DND-41 (cell line): ENCODE measurements at regions not wholly inside any gene's neighbourhood (a gene's known extent, or its start where the extent isn't known, plus 50 kb on each side); places are given as distances from the start of the nearest gene placed in this dataset.

Experiments used
- EZH2 ChIP-seq: IDR thresholded peaks from 3 replicates; pipeline ENCODE4 v1.6.1; 2012; ENCODE audit warnings: borderline replicate concordance, low read depth, mild to moderate bottlenecking, moderate library complexity, low read length, inconsistent platforms; ENCODE audit not compliant: severe bottlenecking
- TF ChIP-seq, protein P1 (sequence below): IDR thresholded peaks from 2 replicates; pipeline ENCODE4 v1.5.1; 2012; ENCODE audit warnings: borderline replicate concordance, low read length, moderate library complexity, mild to moderate bottlenecking; ENCODE audit not compliant: poor library complexity, severe bottlenecking; ENCODE audit errors: extremely low read depth

DNA sequence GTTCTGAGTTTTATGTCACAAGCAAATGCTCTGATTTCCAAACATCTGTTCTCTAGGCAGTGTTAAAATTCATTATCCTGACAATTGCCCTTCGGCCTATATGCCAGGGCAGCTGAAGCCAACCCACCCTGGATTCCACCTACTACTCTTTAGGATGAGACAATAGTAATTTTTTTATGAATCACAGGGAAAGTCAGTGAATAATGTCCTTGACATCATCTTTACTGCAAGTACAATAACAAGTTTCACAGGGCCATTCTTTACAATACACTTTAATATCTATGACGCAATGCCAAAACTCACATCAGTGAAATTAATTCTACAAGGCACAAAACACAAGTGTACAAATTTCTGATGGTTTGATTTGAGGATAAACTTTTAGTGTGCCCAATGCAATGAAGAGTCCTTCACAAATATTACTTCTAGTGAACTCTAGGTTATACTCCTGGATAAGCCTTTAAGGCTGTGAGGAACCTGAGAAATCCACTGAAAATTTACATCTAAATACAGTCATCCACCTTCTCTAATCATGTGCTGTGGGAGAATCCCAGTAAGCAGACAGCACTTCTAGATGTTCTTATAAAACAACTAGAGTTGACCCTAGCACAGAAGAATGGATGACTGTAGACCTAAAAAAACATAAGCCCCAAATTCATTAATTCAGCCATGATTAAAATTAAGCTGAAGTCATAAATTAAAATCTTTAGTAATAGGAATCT, 77.3 kb upstream of the CTLA4 start:
- TF ChIP-seq, protein P1, sequence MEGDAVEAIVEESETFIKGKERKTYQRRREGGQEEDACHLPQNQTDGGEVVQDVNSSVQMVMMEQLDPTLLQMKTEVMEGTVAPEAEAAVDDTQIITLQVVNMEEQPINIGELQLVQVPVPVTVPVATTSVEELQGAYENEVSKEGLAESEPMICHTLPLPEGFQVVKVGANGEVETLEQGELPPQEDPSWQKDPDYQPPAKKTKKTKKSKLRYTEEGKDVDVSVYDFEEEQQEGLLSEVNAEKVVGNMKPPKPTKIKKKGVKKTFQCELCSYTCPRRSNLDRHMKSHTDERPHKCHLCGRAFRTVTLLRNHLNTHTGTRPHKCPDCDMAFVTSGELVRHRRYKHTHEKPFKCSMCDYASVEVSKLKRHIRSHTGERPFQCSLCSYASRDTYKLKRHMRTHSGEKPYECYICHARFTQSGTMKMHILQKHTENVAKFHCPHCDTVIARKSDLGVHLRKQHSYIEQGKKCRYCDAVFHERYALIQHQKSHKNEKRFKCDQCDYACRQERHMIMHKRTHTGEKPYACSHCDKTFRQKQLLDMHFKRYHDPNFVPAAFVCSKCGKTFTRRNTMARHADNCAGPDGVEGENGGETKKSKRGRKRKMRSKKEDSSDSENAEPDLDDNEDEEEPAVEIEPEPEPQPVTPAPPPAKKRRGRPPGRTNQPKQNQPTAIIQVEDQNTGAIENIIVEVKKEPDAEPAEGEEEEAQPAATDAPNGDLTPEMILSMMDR: no peak
- TF ChIP-seq EZH2: no peak
